ENCODE measurements at regions not wholly inside any gene's neighbourhood (a gene's known extent, or its start where the extent isn't known, plus 50 kb on each side); places are given as distances from the start of the nearest gene placed in this dataset.
"Not testable (repeated sequence)": the region's sequence is repeated elsewhere in the genome, so short reads cannot be mapped to it uniquely, and the experiment has no call there.

GRCh38 chr4:60885011-60885410, 315.1 kb upstream of the ADGRL3 start:
- no peak for DNase-seq
- intact Hi-C loops (cut with DNase I): no loop called here

- DNase-seq: no peak
- intact Hi-C loops (cut with DNase I): no loop called here
These were observed 309.4 kb upstream of the ADGRL3 start for GRCh38 chr4:60890743-60891142.

- intact Hi-C loops (cut with DNase I): no loop called here
- no peak for DNase-seq
These were observed 308.2 kb upstream of the ADGRL3 start for GRCh38 chr4:60891947-60892346.

GRCh38 chr4:60897415-60897814, 302.7 kb upstream of the ADGRL3 start:
- no peak for DNase-seq
- intact Hi-C loops (cut with DNase I): no loop called here

- intact Hi-C loops (cut with DNase I): no loop called here
- DNase-seq: no peak
These were observed 295.0 kb upstream of the ADGRL3 start for GRCh38 chr4:60905162-60905561.

GRCh38 chr4:60911127-60911526, 289.0 kb upstream of the ADGRL3 start:
- no peak for DNase-seq
- intact Hi-C loops (cut with DNase I): no loop called here

GRCh38 chr4:60913002-60913401, 287.1 kb upstream of the ADGRL3 start:
- DNase-seq: no peak
- intact Hi-C loops (cut with DNase I): no loop called here

GRCh38 chr4:60913671-60914070, 286.5 kb upstream of the ADGRL3 start:
- intact Hi-C loops (cut with DNase I): no loop called here

GRCh38 chr4:60921735-60922134, 278.4 kb upstream of the ADGRL3 start:
- DNase-seq; intact Hi-C loops (cut with DNase I): not testable (repeated sequence)

More at GRCh38 chr4:60913671-60914070, 286.5 kb upstream of the ADGRL3 start:
- DNase-seq: no peak

- intact Hi-C loops (cut with DNase I): no loop called here
These were observed 277.1 kb upstream of the ADGRL3 start for GRCh38 chr4:60923075-60923474.

GRCh38 chr4:60926624-60927023, 273.5 kb upstream of the ADGRL3 start:
- DNase-seq: no peak
- intact Hi-C loops (cut with DNase I): no loop called here

More at GRCh38 chr4:60923075-60923474, 277.1 kb upstream of the ADGRL3 start:
- DNase-seq: no peak

- intact Hi-C loops (cut with DNase I): no loop called here
- no peak for DNase-seq
These were observed 269.3 kb upstream of the ADGRL3 start for GRCh38 chr4:60930866-60931265.

- DNase-seq: no peak
- intact Hi-C loops (cut with DNase I): no loop called here
These were observed 265.4 kb upstream of the ADGRL3 start for GRCh38 chr4:60934566-60935295.

GRCh38 chr4:60938181-60938580, 261.9 kb upstream of the ADGRL3 start:
- intact Hi-C loops (cut with DNase I): no loop called here
- no peak for DNase-seq

GRCh38 chr4:60938621-60939020, 261.5 kb upstream of the ADGRL3 start:
- DNase-seq: no peak
- intact Hi-C loops (cut with DNase I): no loop called here

- DNase-seq: no peak
These were observed 256.1 kb upstream of the ADGRL3 start for GRCh38 chr4:60944060-60944459.

GRCh38 chr4:60945641-60946040, 254.5 kb upstream of the ADGRL3 start:
- intact Hi-C loops (cut with DNase I): no loop called here
- DNase-seq: peak in 1 of 10 donors; percentile 49

More at GRCh38 chr4:60944060-60944459, 256.1 kb upstream of the ADGRL3 start:
- intact Hi-C loops (cut with DNase I): no loop called here

GRCh38 chr4:60948008-60948407, 252.1 kb upstream of the ADGRL3 start:
- intact Hi-C loops (cut with DNase I): no loop called here
- DNase-seq: no peak

GRCh38 chr4:60952921-60953320, 247.2 kb upstream of the ADGRL3 start:
- intact Hi-C loops (cut with DNase I): no loop called here

GRCh38 chr4:60953826-60954225, 246.3 kb upstream of the ADGRL3 start:
- intact Hi-C loops (cut with DNase I): no loop called here
- DNase-seq: no peak

More at GRCh38 chr4:60952921-60953320, 247.2 kb upstream of the ADGRL3 start:
- DNase-seq: no peak

GRCh38 chr4:60962286-60962685, 237.8 kb upstream of the ADGRL3 start:
- intact Hi-C loops (cut with DNase I): no loop called here
- no peak for DNase-seq

GRCh38 chr4:60981534-60981933, 218.6 kb upstream of the ADGRL3 start:
- intact Hi-C loops (cut with DNase I): no loop called here

GRCh38 chr4:60989141-60989540, 211.0 kb upstream of the ADGRL3 start:
- intact Hi-C loops (cut with DNase I): no loop called here
- no peak for DNase-seq

More at GRCh38 chr4:60981534-60981933, 218.6 kb upstream of the ADGRL3 start:
- no peak for DNase-seq
